Loucy (cell line): ENCODE measurements at regions not wholly inside any gene's neighbourhood (a gene's known extent, or its start where the extent isn't known, plus 50 kb on each side); places are given as distances from the start of the nearest gene placed in this dataset.
"Not testable (repeated sequence)": the region's sequence is repeated elsewhere in the genome, so short reads cannot be mapped to it uniquely, and the experiment has no call there.

ENCODE experiments used
- EZH2phosphoT487 ChIP-seq: fragments of 200-600 bp; IDR thresholded peaks from 2 replicates; pipeline ENCODE4 v1.6.1; 2018; ENCODE audit warnings: antibody characterized with exemption, mild to moderate bottlenecking, moderate library complexity, borderline replicate concordance
- TF ChIP-seq, protein P1 (sequence below): fragments of 200-600 bp; sonication (generic); conservative IDR thresholded peaks from 2 replicates; pipeline ENCODE4 v1.5.1; 2014; ENCODE audit warnings: mild to moderate bottlenecking, antibody characterized with exemption, low read length

DNA sequence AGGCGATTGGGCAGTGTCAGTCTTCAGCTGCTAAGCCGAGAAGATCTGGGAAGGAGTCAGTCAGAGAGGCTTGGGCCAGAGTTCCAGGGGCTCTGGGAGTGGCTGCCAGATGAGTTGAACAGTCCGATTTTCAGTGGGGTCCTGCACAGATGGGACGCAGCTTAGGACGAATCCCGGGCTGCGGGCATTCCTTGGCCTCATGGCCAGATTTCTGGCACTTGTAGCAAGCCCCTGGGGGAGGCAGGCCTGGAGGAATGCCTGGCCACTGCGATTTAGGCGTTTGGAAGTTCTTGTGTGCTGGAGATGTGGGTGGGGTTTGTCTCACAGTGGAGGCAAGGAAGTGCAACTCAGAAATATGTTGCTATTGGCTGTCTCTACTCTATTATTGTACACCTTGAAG, 1102.3 kb downstream of the OLFM4 start:
- TF ChIP-seq, protein P1, sequence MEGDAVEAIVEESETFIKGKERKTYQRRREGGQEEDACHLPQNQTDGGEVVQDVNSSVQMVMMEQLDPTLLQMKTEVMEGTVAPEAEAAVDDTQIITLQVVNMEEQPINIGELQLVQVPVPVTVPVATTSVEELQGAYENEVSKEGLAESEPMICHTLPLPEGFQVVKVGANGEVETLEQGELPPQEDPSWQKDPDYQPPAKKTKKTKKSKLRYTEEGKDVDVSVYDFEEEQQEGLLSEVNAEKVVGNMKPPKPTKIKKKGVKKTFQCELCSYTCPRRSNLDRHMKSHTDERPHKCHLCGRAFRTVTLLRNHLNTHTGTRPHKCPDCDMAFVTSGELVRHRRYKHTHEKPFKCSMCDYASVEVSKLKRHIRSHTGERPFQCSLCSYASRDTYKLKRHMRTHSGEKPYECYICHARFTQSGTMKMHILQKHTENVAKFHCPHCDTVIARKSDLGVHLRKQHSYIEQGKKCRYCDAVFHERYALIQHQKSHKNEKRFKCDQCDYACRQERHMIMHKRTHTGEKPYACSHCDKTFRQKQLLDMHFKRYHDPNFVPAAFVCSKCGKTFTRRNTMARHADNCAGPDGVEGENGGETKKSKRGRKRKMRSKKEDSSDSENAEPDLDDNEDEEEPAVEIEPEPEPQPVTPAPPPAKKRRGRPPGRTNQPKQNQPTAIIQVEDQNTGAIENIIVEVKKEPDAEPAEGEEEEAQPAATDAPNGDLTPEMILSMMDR, result not testable (repeated sequence)
- not testable (repeated sequence) for TF ChIP-seq EZH2phosphoT487
